ENCODE measurements at regions not wholly inside any gene's neighbourhood (a gene's known extent, or its start where the extent isn't known, plus 50 kb on each side); places are given as distances from the start of the nearest gene placed in this dataset.

DNA sequence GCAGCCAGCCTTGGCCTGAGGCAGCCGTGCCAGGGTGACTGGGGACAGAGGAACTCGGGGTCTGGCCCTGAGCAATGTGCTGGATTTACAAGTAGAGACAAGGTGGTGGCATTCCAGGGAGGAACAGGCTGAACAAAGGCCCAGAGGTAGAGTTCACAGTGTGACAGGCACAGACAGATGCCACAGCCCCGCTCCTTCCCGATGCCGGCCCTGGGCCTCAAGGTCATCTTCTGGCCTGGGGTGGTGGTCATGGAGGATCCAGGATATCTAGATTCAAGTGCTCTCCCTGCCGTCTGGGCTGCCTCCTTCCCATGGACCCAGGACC is 68.9 kb upstream of the COL13A1 start:
- TF ChIP-seq, protein P1, sequence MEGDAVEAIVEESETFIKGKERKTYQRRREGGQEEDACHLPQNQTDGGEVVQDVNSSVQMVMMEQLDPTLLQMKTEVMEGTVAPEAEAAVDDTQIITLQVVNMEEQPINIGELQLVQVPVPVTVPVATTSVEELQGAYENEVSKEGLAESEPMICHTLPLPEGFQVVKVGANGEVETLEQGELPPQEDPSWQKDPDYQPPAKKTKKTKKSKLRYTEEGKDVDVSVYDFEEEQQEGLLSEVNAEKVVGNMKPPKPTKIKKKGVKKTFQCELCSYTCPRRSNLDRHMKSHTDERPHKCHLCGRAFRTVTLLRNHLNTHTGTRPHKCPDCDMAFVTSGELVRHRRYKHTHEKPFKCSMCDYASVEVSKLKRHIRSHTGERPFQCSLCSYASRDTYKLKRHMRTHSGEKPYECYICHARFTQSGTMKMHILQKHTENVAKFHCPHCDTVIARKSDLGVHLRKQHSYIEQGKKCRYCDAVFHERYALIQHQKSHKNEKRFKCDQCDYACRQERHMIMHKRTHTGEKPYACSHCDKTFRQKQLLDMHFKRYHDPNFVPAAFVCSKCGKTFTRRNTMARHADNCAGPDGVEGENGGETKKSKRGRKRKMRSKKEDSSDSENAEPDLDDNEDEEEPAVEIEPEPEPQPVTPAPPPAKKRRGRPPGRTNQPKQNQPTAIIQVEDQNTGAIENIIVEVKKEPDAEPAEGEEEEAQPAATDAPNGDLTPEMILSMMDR (IDR thresholded peaks at IDR 0.05; ENCODE audit: insufficient read depth, low read length): no peak
- TF ChIP-seq SPI1 (IDR thresholded peaks at IDR 0.05; ENCODE audit: borderline replicate concordance, low read depth) (no peak), GABPA (IDR thresholded peaks at IDR 0.05; ENCODE audit: low read depth) (no peak)
- TF ChIP-seq, protein P2, sequence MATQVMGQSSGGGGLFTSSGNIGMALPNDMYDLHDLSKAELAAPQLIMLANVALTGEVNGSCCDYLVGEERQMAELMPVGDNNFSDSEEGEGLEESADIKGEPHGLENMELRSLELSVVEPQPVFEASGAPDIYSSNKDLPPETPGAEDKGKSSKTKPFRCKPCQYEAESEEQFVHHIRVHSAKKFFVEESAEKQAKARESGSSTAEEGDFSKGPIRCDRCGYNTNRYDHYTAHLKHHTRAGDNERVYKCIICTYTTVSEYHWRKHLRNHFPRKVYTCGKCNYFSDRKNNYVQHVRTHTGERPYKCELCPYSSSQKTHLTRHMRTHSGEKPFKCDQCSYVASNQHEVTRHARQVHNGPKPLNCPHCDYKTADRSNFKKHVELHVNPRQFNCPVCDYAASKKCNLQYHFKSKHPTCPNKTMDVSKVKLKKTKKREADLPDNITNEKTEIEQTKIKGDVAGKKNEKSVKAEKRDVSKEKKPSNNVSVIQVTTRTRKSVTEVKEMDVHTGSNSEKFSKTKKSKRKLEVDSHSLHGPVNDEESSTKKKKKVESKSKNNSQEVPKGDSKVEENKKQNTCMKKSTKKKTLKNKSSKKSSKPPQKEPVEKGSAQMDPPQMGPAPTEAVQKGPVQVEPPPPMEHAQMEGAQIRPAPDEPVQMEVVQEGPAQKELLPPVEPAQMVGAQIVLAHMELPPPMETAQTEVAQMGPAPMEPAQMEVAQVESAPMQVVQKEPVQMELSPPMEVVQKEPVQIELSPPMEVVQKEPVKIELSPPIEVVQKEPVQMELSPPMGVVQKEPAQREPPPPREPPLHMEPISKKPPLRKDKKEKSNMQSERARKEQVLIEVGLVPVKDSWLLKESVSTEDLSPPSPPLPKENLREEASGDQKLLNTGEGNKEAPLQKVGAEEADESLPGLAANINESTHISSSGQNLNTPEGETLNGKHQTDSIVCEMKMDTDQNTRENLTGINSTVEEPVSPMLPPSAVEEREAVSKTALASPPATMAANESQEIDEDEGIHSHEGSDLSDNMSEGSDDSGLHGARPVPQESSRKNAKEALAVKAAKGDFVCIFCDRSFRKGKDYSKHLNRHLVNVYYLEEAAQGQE (IDR thresholded peaks at IDR 0.05; ENCODE audit: insufficient replicate concordance, low read depth): no peak
